ENCODE measurements at regions not wholly inside any gene's neighbourhood (a gene's known extent, or its start where the extent isn't known, plus 50 kb on each side); places are given as distances from the start of the nearest gene placed in this dataset.

DNA sequence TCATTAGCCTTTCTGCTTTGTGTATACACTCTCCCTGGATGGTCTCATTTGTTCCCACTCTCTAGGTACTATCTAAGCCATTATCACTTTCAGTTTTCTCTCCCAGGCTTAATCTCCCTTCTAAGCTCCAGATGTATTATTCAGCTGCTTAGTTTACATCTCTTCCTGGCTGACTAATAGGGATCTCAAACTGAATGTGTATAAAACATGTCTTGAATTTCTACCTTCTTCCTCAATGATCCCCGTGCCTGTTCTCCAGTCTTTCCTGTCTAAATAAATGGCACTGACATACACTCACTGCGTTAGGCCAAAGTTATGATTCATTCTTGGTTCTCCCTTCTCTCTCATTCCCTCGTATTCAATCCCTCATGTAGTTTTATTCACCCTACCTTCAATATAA, 127.3 kb downstream of the NR2F2 start:
- no peak for TF ChIP-seq ZNF565 (CRISPR knock-in tag; conservative IDR thresholded peaks at IDR 0.05; ENCODE audit: low read depth)
- TF ChIP-seq TOX (CRISPR knock-in tag; IDR thresholded peaks at IDR 0.05; ENCODE audit: borderline replicate concordance) = no peak
- TF ChIP-seq PPARA (CRISPR knock-in tag; IDR thresholded peaks at IDR 0.05; ENCODE audit: borderline replicate concordance) = no peak
- no peak for TF ChIP-seq ARNTL (CRISPR knock-in tag; IDR thresholded peaks at IDR 0.05; ENCODE audit: borderline replicate concordance, low read depth)
- TF ChIP-seq SNAI2 (CRISPR knock-in tag; IDR thresholded peaks at IDR 0.05) = no peak
- TF ChIP-seq, protein P1, sequence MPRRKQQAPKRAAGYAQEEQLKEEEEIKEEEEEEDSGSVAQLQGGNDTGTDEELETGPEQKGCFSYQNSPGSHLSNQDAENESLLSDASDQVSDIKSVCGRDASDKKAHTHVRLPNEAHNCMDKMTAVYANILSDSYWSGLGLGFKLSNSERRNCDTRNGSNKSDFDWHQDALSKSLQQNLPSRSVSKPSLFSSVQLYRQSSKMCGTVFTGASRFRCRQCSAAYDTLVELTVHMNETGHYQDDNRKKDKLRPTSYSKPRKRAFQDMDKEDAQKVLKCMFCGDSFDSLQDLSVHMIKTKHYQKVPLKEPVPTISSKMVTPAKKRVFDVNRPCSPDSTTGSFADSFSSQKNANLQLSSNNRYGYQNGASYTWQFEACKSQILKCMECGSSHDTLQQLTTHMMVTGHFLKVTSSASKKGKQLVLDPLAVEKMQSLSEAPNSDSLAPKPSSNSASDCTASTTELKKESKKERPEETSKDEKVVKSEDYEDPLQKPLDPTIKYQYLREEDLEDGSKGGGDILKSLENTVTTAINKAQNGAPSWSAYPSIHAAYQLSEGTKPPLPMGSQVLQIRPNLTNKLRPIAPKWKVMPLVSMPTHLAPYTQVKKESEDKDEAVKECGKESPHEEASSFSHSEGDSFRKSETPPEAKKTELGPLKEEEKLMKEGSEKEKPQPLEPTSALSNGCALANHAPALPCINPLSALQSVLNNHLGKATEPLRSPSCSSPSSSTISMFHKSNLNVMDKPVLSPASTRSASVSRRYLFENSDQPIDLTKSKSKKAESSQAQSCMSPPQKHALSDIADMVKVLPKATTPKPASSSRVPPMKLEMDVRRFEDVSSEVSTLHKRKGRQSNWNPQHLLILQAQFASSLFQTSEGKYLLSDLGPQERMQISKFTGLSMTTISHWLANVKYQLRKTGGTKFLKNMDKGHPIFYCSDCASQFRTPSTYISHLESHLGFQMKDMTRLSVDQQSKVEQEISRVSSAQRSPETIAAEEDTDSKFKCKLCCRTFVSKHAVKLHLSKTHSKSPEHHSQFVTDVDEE (CRISPR knock-in tag; IDR thresholded peaks at IDR 0.05) = no peak
- TF ChIP-seq TCF4 (CRISPR knock-in tag; IDR thresholded peaks at IDR 0.05; ENCODE audit: borderline replicate concordance) = no peak
- no peak for TF ChIP-seq PATZ1 (CRISPR knock-in tag; IDR thresholded peaks at IDR 0.05; ENCODE audit: borderline replicate concordance)
- TF ChIP-seq ZNF8 (CRISPR knock-in tag; IDR thresholded peaks at IDR 0.05) = no peak
- no peak for TF ChIP-seq POU6F1 (CRISPR knock-in tag; IDR thresholded peaks at IDR 0.05; ENCODE audit: borderline replicate concordance, low read depth)
- no peak for TF ChIP-seq ZFP3 (CRISPR knock-in tag; IDR thresholded peaks at IDR 0.05)
- TF ChIP-seq GLIS3 (CRISPR knock-in tag; IDR thresholded peaks at IDR 0.05) = no peak
- TF ChIP-seq ESRRG (CRISPR knock-in tag; IDR thresholded peaks at IDR 0.05) = no peak
- TF ChIP-seq ISL1 (CRISPR knock-in tag; IDR thresholded peaks at IDR 0.05) = no peak
- TF ChIP-seq CSRNP3 (CRISPR knock-in tag; IDR thresholded peaks at IDR 0.05) = no peak
- TF ChIP-seq CSDC2 (CRISPR knock-in tag; IDR thresholded peaks at IDR 0.05) = no peak
- TF ChIP-seq ZNF70 (CRISPR knock-in tag; IDR thresholded peaks at IDR 0.05) = no peak
- ATAC-seq = no peak

GRCh38 chr15:96460106-96460505, 129.6 kb downstream of the NR2F2 start:
- no peak for TF ChIP-seq PPARA (CRISPR knock-in tag; IDR thresholded peaks at IDR 0.05; ENCODE audit: borderline replicate concordance)
- TF ChIP-seq ZC3H10 (CRISPR knock-in tag; IDR thresholded peaks at IDR 0.05) = no peak
- no peak for TF ChIP-seq TCF4 (CRISPR knock-in tag; IDR thresholded peaks at IDR 0.05; ENCODE audit: borderline replicate concordance)
- TF ChIP-seq CSDC2 (CRISPR knock-in tag; IDR thresholded peaks at IDR 0.05) = no peak
- no peak for TF ChIP-seq ZNF8 (CRISPR knock-in tag; IDR thresholded peaks at IDR 0.05)
- no peak for ATAC-seq

DNA sequence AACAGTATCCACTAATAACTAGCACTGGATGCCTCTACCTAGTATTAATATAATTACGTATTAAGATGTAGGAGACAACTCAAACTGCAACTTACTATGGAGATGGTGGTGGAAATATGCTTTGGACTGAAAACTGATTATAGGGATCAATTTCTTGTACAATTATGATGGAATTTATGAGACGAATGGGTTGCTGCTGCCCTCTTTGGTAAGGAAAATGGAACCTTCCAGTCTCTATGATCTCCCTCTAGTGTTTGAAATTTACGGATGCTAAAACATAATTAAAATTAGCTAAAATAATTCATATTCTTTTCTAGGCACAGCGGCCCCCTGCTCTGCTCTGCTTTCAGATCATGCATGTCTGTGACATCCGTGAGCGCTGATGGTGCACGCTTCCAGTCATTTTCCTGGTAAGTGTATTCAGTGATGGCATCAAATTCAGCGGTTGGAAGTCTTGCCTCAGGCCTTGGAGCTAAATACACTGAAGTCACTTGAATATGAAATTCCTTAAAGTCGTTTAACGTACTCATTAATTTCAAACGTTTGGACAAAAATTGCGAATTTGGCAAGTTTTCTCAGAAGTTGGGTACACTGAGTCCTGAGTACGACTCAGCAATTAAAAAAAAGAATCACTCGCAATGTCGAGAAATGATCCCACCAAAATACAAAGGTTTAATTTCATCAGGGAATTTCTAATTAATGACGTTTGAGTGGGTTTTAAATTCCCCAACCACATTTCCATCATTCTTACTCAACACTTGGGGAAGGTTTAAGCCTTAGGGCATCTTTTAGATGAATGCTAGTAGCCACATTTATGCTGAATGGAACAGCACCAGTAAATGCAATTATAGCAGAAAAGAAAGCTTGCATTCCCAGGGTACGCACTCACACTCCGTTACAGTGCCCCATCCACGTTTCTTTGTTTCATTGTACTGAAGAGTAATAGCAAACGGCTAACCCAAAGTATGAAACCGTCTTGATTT, 132.6 kb downstream of the NR2F2 start:
- TF ChIP-seq CSDC2 (CRISPR knock-in tag; IDR thresholded peaks at IDR 0.05) (no peak), TOX (CRISPR knock-in tag; IDR thresholded peaks at IDR 0.05; ENCODE audit: borderline replicate concordance) (no peak), BACH2 (CRISPR knock-in tag; IDR thresholded peaks at IDR 0.05; ENCODE audit: borderline replicate concordance) (no peak), ZNF70 (CRISPR knock-in tag; IDR thresholded peaks at IDR 0.05) (no peak), PPARA (CRISPR knock-in tag; IDR thresholded peaks at IDR 0.05; ENCODE audit: borderline replicate concordance) (no peak), CSRNP3 (CRISPR knock-in tag; IDR thresholded peaks at IDR 0.05) (no peak)
- TF ChIP-seq, protein P2, sequence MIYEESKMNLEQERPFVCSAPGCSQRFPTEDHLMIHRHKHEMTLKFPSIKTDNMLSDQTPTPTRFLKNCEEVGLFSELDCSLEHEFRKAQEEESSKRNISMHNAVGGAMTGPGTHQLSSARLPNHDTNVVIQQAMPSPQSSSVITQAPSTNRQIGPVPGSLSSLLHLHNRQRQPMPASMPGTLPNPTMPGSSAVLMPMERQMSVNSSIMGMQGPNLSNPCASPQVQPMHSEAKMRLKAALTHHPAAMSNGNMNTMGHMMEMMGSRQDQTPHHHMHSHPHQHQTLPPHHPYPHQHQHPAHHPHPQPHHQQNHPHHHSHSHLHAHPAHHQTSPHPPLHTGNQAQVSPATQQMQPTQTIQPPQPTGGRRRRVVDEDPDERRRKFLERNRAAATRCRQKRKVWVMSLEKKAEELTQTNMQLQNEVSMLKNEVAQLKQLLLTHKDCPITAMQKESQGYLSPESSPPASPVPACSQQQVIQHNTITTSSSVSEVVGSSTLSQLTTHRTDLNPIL (CRISPR knock-in tag; IDR thresholded peaks at IDR 0.05; ENCODE audit: low read depth) = no peak

More for the DNA sequence above, 132.6 kb downstream of the NR2F2 start:
- ATAC-seq = no peak

All from SK-N-SH treated with all-trans-retinoic acid at 6 μM for 48 hours (cell line).